GM18505 (cell line): ENCODE measurements at regions not wholly inside any gene's neighbourhood (a gene's known extent, or its start where the extent isn't known, plus 50 kb on each side); places are given as distances from the start of the nearest gene placed in this dataset.

Experiments used
- ATAC-seq: cut with Tn5 transposase; IDR thresholded peaks from one replicate; pipeline ENCODE4 v1.9.1; 2021; ENCODE audit not compliant: unreplicated experiment
- POLR2A ChIP-seq: IDR thresholded peaks from 4 replicates; pipeline ENCODE4 v1.6.1; 2011; ENCODE audit warnings: borderline replicate concordance; ENCODE audit not compliant: insufficient read depth, insufficient read length; ENCODE audit errors: extremely low read depth

GRCh38 chr17:79281803-79282202 is 207.2 kb downstream of the ENGASE start:
- no peak for ATAC-seq
- TF ChIP-seq POLR2A = no peak

GRCh38 chr17:79280866-79281572 is 206.4 kb downstream of the ENGASE start:
- TF ChIP-seq POLR2A = no peak
- ATAC-seq = no peak

GRCh38 chr17:79280010-79280409 is 205.4 kb downstream of the ENGASE start:
- TF ChIP-seq POLR2A = no peak
- ATAC-seq = no peak

GRCh38 chr17:79279320-79279719 is 204.7 kb downstream of the ENGASE start:
- no peak for TF ChIP-seq POLR2A

GRCh38 chr17:79276821-79277220 is 202.2 kb downstream of the ENGASE start:
- ATAC-seq = no peak
- no peak for TF ChIP-seq POLR2A

More at GRCh38 chr17:79279320-79279719, 204.7 kb downstream of the ENGASE start:
- ATAC-seq = no peak

GRCh38 chr17:79273660-79274059 is 199.0 kb downstream of the ENGASE start:
- no peak for TF ChIP-seq POLR2A
- no peak for ATAC-seq

GRCh38 chr17:79272666-79273219 is 198.1 kb downstream of the ENGASE start:
- no peak for TF ChIP-seq POLR2A
- no peak for ATAC-seq

- ATAC-seq = no peak
- TF ChIP-seq POLR2A = no peak
Measured at GRCh38 chr17:79272220-79272619, 197.6 kb downstream of the ENGASE start.

- no peak for TF ChIP-seq POLR2A
- ATAC-seq = no peak
Measured at GRCh38 chr17:79269620-79270019, 195.0 kb downstream of the ENGASE start.

GRCh38 chr17:79263191-79263590 is 188.6 kb downstream of the ENGASE start:
- TF ChIP-seq POLR2A = no peak
- no peak for ATAC-seq

- TF ChIP-seq POLR2A = no peak
- no peak for ATAC-seq
Measured at GRCh38 chr17:79262624-79263023, 188.0 kb downstream of the ENGASE start.

- no peak for TF ChIP-seq POLR2A
- no peak for ATAC-seq
Measured at GRCh38 chr17:79261355-79262072, 186.9 kb downstream of the ENGASE start.

- ATAC-seq = no peak
- no peak for TF ChIP-seq POLR2A
Measured at GRCh38 chr17:79258843-79259242, 184.2 kb downstream of the ENGASE start.

GRCh38 chr17:79258041-79258440 is 183.4 kb downstream of the ENGASE start:
- ATAC-seq = no peak
- no peak for TF ChIP-seq POLR2A

GRCh38 chr17:79255926-79256585 is 181.4 kb downstream of the ENGASE start:
- no peak for ATAC-seq
- no peak for TF ChIP-seq POLR2A
